Neural cell (in vitro differentiated cells): ENCODE measurements at regions not wholly inside any gene's neighbourhood (a gene's known extent, or its start where the extent isn't known, plus 50 kb on each side); places are given as distances from the start of the nearest gene placed in this dataset.

Experiments used
- CTCF ChIP-seq: fragments of 450-650 bp; IDR thresholded peaks from 2 replicates; pipeline ENCODE4 v1.5.1; 2014; ENCODE audit warnings: antibody characterized with exemption, mild to moderate bottlenecking, moderate library complexity; ENCODE audit not compliant: poor library complexity, severe bottlenecking
- EP300 ChIP-seq: fragments of 450-650 bp; conservative IDR thresholded peaks from 2 replicates; pipeline ENCODE4 v1.6.1; 2014; ENCODE audit warnings: antibody characterized with exemption, mild to moderate bottlenecking, moderate library complexity; ENCODE audit not compliant: poor library complexity, severe bottlenecking
- EZH2 ChIP-seq: fragments of 200-600, 300-800 bp; shearing (Covaris generic), sonication (generic); IDR thresholded peaks from 2 replicates; pipeline ENCODE4 v1.6.1; 2014; ENCODE audit warnings: antibody characterized with exemption, low read length, borderline replicate concordance, mild to moderate bottlenecking; ENCODE audit not compliant: insufficient read depth, poor library complexity, severe bottlenecking
- POLR2AphosphoS5 ChIP-seq: IDR thresholded peaks from 2 replicates; pipeline ENCODE4 v1.6.1; 2012

GRCh38 chr13:50682966-50683365 is 160.5 kb downstream of the DLEU7 start:
- no peak for TF ChIP-seq POLR2AphosphoS5
- no peak for TF ChIP-seq CTCF
- TF ChIP-seq EP300: no peak
- TF ChIP-seq EZH2: no peak
